ENCODE measurements at regions not wholly inside any gene's neighbourhood (a gene's known extent, or its start where the extent isn't known, plus 50 kb on each side); places are given as distances from the start of the nearest gene placed in this dataset.
A peak's percentile ranks its signal among the peaks of the same experiment; 100 is the strongest.

GRCh38 chr10:4291990-4292389 is 507.0 kb upstream of the KLF6 start:
- no peak for ATAC-seq (replicated peaks in 1 of 4)
- Histone ChIP-seq H3K4me3 (ENCODE audit: control insufficient read depth in 1 of 2, extremely low read depth in 1 of 2, low read length in 1 of 2) (no peak overlapping the region), H3K36me3 (ENCODE audit: control insufficient read depth in 2 of 2, extremely low read depth in 1 of 2, insufficient read depth in 1 of 2, low read length in 1 of 2) (no peaks in the 10 kb centered on the region), H3K27me3 (replicated peaks in 1 of 2; ENCODE audit: control insufficient read depth in 2 of 2, extremely low read depth in 1 of 2, insufficient read depth in 2 of 2, low read length in 1 of 2) (no peaks in the 10 kb centered on the region), H3K9me3 (no peaks in the 10 kb centered on the region), H3K4me1 (ENCODE audit: control insufficient read depth in 1 of 2, extremely low read depth in 1 of 2, insufficient read depth in 2 of 2, low read length in 2 of 2) (no peaks in the 10 kb centered on the region), H3K27ac (ENCODE audit: low read length) (no peak overlapping the region)
- DNase-seq = no peak
- Mint-ChIP-seq H3K4me3 (no peak overlapping the region), H3K36me3 (no peaks in the 10 kb centered on the region), H3K27me3 (peaks cover 0 to 2% of the 10 kb centered on the region in 2 donors), H3K4me1 (no peaks in the 10 kb centered on the region), H3K27ac (no peak overlapping the region), H3K9me3 (no peaks in the 10 kb centered on the region)
- POLR2A ChIA-PET = no interaction called here
- WGBS (ENCODE audit: insufficient coverage) = 57% methylated on average over 2 of the region's 6 CpGs
- CTCF ChIA-PET = no interaction called here

- no peaks in the 10 kb centered on the region for H3K36me3 ChIP-seq (ENCODE audit: control insufficient read depth in 2 of 2, extremely low read depth in 1 of 2, insufficient read depth in 1 of 2, low read length in 1 of 2)
- H3K4me1 ChIP-seq (ENCODE audit: control insufficient read depth in 1 of 2, extremely low read depth in 1 of 2, insufficient read depth in 2 of 2, low read length in 2 of 2) = peaks cover 0 to 6% of the 10 kb centered on the region in 2 experiments
- Mint-ChIP-seq H3K4me3 (no peak overlapping the region), H3K27ac (peak overlapping the region in 1 of 2 donors; percentile 23), H3K4me1 (peaks cover 8 to 16% (median 11%) of the 10 kb centered on the region in 3 donors), H3K27me3 (no peaks in the 10 kb centered on the region), H3K36me3 (no peaks in the 10 kb centered on the region), H3K9me3 (no peaks in the 10 kb centered on the region)
- CTCF ChIA-PET = no interaction called here
- no peaks in the 10 kb centered on the region for H3K27me3 ChIP-seq (replicated peaks in 1 of 2; ENCODE audit: control insufficient read depth in 2 of 2, extremely low read depth in 1 of 2, insufficient read depth in 2 of 2, low read length in 1 of 2)
- H3K27ac ChIP-seq (ENCODE audit: low read length) = no peak overlapping the region
- H3K4me3 ChIP-seq (ENCODE audit: control insufficient read depth in 1 of 2, extremely low read depth in 1 of 2, low read length in 1 of 2) = no peak overlapping the region
- ATAC-seq (replicated peaks in 1 of 4) = peak in 2 of 4 experiments; percentile 47 to 60
- WGBS (ENCODE audit: insufficient coverage) = 0% methylated on average over 1 of the region's 6 CpGs
- peak in 1 of 35 experiments; percentile 8 for DNase-seq
- POLR2A ChIA-PET = no interaction called here
- H3K9me3 ChIP-seq = no peaks in the 10 kb centered on the region
Measured at GRCh38 chr10:4285121-4285520, 500.1 kb upstream of the KLF6 start.

GRCh38 chr10:4283846-4284610 is 499.0 kb upstream of the KLF6 start:
- WGBS (ENCODE audit: insufficient coverage) = 100% methylated on average over 2 of the region's 7 CpGs
- ATAC-seq (replicated peaks in 1 of 4) = no peak
- Histone ChIP-seq H3K27me3 (replicated peaks in 1 of 2; ENCODE audit: control insufficient read depth in 2 of 2, extremely low read depth in 1 of 2, insufficient read depth in 2 of 2, low read length in 1 of 2) (no peaks in the 10 kb centered on the region), H3K27ac (ENCODE audit: low read length) (no peak overlapping the region), H3K9me3 (no peaks in the 10 kb centered on the region), H3K36me3 (ENCODE audit: control insufficient read depth in 2 of 2, extremely low read depth in 1 of 2, insufficient read depth in 1 of 2, low read length in 1 of 2) (no peaks in the 10 kb centered on the region), H3K4me1 (ENCODE audit: control insufficient read depth in 1 of 2, extremely low read depth in 1 of 2, insufficient read depth in 2 of 2, low read length in 2 of 2) (peaks cover 0 to 6% of the 10 kb centered on the region in 2 experiments), H3K4me3 (ENCODE audit: control insufficient read depth in 1 of 2, extremely low read depth in 1 of 2, low read length in 1 of 2) (no peak overlapping the region)
- peaks cover 8 to 16% (median 11%) of the 10 kb centered on the region in 3 donors for H3K4me1 Mint-ChIP-seq
- no peaks in the 10 kb centered on the region for H3K36me3 Mint-ChIP-seq
- DNase-seq = no peak
- ChIA-PET CTCF (no interaction called here), POLR2A (no interaction called here)
- H3K9me3 Mint-ChIP-seq = no peaks in the 10 kb centered on the region
- H3K4me3 Mint-ChIP-seq = no peak overlapping the region
- H3K27me3 Mint-ChIP-seq = no peaks in the 10 kb centered on the region
- no peak overlapping the region for H3K27ac Mint-ChIP-seq

GRCh38 chr10:4282496-4282895 is 497.5 kb upstream of the KLF6 start:
- CTCF ChIA-PET = no interaction called here
- POLR2A ChIA-PET = no interaction called here
- H3K4me1 ChIP-seq (ENCODE audit: control insufficient read depth in 1 of 2, extremely low read depth in 1 of 2, insufficient read depth in 2 of 2, low read length in 2 of 2) = peaks cover 0 to 6% of the 10 kb centered on the region in 2 experiments
- no peak overlapping the region for H3K4me3 ChIP-seq (ENCODE audit: control insufficient read depth in 1 of 2, extremely low read depth in 1 of 2, low read length in 1 of 2)
- no peaks in the 10 kb centered on the region for H3K9me3 ChIP-seq
- Mint-ChIP-seq H3K27ac (no peak overlapping the region), H3K4me1 (peaks cover 8 to 16% (median 11%) of the 10 kb centered on the region in 3 donors), H3K9me3 (no peaks in the 10 kb centered on the region), H3K36me3 (no peaks in the 10 kb centered on the region), H3K4me3 (no peak overlapping the region), H3K27me3 (no peaks in the 10 kb centered on the region)
- DNase-seq = no peak
- no peaks in the 10 kb centered on the region for H3K36me3 ChIP-seq (ENCODE audit: control insufficient read depth in 2 of 2, extremely low read depth in 1 of 2, insufficient read depth in 1 of 2, low read length in 1 of 2)
- no peak for ATAC-seq (replicated peaks in 1 of 4)
- no peak overlapping the region for H3K27ac ChIP-seq (ENCODE audit: low read length)
- 90% methylated on average over 4 of the region's 4 CpGs for WGBS (ENCODE audit: insufficient coverage)
- H3K27me3 ChIP-seq (replicated peaks in 1 of 2; ENCODE audit: control insufficient read depth in 2 of 2, extremely low read depth in 1 of 2, insufficient read depth in 2 of 2, low read length in 1 of 2) = no peaks in the 10 kb centered on the region

- Mint-ChIP-seq H3K4me3 (no peak overlapping the region), H3K36me3 (no peaks in the 10 kb centered on the region), H3K4me1 (peaks cover 8 to 15% (median 11%) of the 10 kb centered on the region in 3 donors), H3K27me3 (no peaks in the 10 kb centered on the region), H3K9me3 (no peaks in the 10 kb centered on the region), H3K27ac (no peak overlapping the region)
- H3K4me1 ChIP-seq (ENCODE audit: control insufficient read depth in 1 of 2, extremely low read depth in 1 of 2, insufficient read depth in 2 of 2, low read length in 2 of 2) = peaks cover 0 to 6% of the 10 kb centered on the region in 2 experiments
- CTCF ChIA-PET = no interaction called here
- 96% methylated on average over 5 of the region's 6 CpGs for WGBS (ENCODE audit: insufficient coverage)
- H3K9me3 ChIP-seq = no peaks in the 10 kb centered on the region
- no peak for DNase-seq
- ATAC-seq (replicated peaks in 1 of 4) = no peak
- POLR2A ChIA-PET = no interaction called here
- H3K27ac ChIP-seq (ENCODE audit: low read length) = no peak overlapping the region
- H3K27me3 ChIP-seq (replicated peaks in 1 of 2; ENCODE audit: control insufficient read depth in 2 of 2, extremely low read depth in 1 of 2, insufficient read depth in 2 of 2, low read length in 1 of 2) = no peaks in the 10 kb centered on the region
- H3K4me3 ChIP-seq (ENCODE audit: control insufficient read depth in 1 of 2, extremely low read depth in 1 of 2, low read length in 1 of 2) = no peak overlapping the region
- H3K36me3 ChIP-seq (ENCODE audit: control insufficient read depth in 2 of 2, extremely low read depth in 1 of 2, insufficient read depth in 1 of 2, low read length in 1 of 2) = no peaks in the 10 kb centered on the region
Measured at GRCh38 chr10:4281190-4281825, 496.3 kb upstream of the KLF6 start.

GRCh38 chr10:4280461-4281189 is 495.6 kb upstream of the KLF6 start:
- Histone ChIP-seq H3K4me1 (ENCODE audit: control insufficient read depth in 1 of 2, extremely low read depth in 1 of 2, insufficient read depth in 2 of 2, low read length in 2 of 2) (peaks cover 0 to 6% of the 10 kb centered on the region in 2 experiments), H3K9me3 (no peaks in the 10 kb centered on the region), H3K27ac (ENCODE audit: low read length) (no peak overlapping the region), H3K4me3 (ENCODE audit: control insufficient read depth in 1 of 2, extremely low read depth in 1 of 2, low read length in 1 of 2) (no peak overlapping the region), H3K36me3 (ENCODE audit: control insufficient read depth in 2 of 2, extremely low read depth in 1 of 2, insufficient read depth in 1 of 2, low read length in 1 of 2) (no peaks in the 10 kb centered on the region), H3K27me3 (replicated peaks in 1 of 2; ENCODE audit: control insufficient read depth in 2 of 2, extremely low read depth in 1 of 2, insufficient read depth in 2 of 2, low read length in 1 of 2) (no peaks in the 10 kb centered on the region)
- no peaks in the 10 kb centered on the region for H3K9me3 Mint-ChIP-seq
- DNase-seq (no peak), ATAC-seq (replicated peaks in 1 of 4) (no peak)
- ChIA-PET CTCF (no interaction called here), POLR2A (interaction anchor here in 1 of 2 donors (0.7 kb wide), 1 partner anchor 495 kb away, joined by 3 read pairs; the partner anchor contains the start of gene KLF6)
- H3K4me1 Mint-ChIP-seq = peaks cover 6 to 8% (median 8%) of the 10 kb centered on the region in 3 donors
- H3K27me3 Mint-ChIP-seq = no peaks in the 10 kb centered on the region
- no peak overlapping the region for H3K27ac Mint-ChIP-seq
- no peak overlapping the region for H3K4me3 Mint-ChIP-seq
- no peaks in the 10 kb centered on the region for H3K36me3 Mint-ChIP-seq
- WGBS (ENCODE audit: insufficient coverage) = 88% methylated on average over 1 of the region's 7 CpGs
